ENCODE measurements at regions not wholly inside any gene's neighbourhood (a gene's known extent, or its start where the extent isn't known, plus 50 kb on each side); places are given as distances from the start of the nearest gene placed in this dataset.

DNA sequence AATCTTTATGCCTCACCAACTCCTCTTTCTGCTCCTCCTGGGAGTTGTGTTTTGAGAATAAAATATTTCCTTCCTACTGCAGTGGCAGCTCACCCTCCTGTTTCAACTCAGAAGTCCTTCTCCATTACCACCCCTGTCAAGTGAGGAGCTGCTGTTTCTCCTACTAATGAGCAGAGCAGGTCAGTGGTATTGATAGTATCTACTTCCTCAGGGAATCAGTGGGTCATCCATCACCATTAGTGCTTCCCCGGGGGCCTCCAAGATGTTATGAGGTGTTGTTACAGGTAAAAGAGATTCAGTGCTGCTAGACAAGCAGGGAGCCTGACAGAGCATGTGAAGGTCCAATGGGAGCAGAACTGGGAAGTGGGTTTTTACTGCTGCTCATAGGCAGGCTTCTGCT, 795.2 kb downstream of the REEP3 start:
- no peak for DNase-seq (ENCODE audit: low read depth, low spot score)
- Histone ChIP-seq H3K9ac (ENCODE audit: insufficient read length, low read depth) (no peak overlapping the region), H3K36me3 (ENCODE audit: insufficient read depth, insufficient read length, low read length) (no peaks in the 10 kb centered on the region), H3K4me1 (ENCODE audit: insufficient read depth, insufficient read length) (no peaks in the 10 kb centered on the region), H3K9me3 (ENCODE audit: insufficient read depth, low read length) (no peaks in the 10 kb centered on the region), H3K27me3 (ENCODE audit: insufficient read depth, insufficient read length) (no peaks in the 10 kb centered on the region), H3K4me3 (ENCODE audit: insufficient read length, low read depth) (no peak overlapping the region)
- TF ChIP-seq SUZ12 (IDR thresholded peaks at IDR 0.05; ENCODE audit: extremely low read depth, insufficient read depth, insufficient read length): no peak
- no peak for TF ChIP-seq YY1 (IDR thresholded peaks at IDR 0.05; ENCODE audit: insufficient read depth, insufficient read length)
- no peak for TF ChIP-seq ZNF274 (IDR thresholded peaks at IDR 0.05; ENCODE audit: low read depth, low read length)

DNA sequence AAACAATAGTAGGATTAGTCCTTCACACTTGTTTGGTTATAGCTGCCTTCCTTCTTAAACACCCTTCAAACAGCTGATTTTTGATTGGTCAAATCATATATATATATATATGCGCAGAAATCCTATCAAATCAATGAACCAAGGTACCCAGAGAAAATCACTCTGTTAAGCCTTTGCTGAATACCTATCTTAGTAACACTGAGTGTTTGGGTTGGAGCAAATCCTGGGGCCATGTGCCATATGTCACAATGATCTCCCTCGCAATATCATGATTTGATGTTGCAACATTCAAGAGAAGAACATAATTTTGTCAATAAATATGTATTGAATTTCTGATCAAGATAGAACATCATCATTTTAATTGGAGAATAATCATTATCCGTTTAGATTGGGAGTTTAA, 795.6 kb downstream of the REEP3 start:
- no peak for DNase-seq (ENCODE audit: low read depth, low spot score)
- no peak overlapping the region for H3K4me3 ChIP-seq (ENCODE audit: insufficient read length, low read depth)
- no peaks in the 10 kb centered on the region for H3K4me1 ChIP-seq (ENCODE audit: insufficient read depth, insufficient read length)
- H3K27me3 ChIP-seq (ENCODE audit: insufficient read depth, insufficient read length): no peaks in the 10 kb centered on the region
- TF ChIP-seq YY1 (IDR thresholded peaks at IDR 0.05; ENCODE audit: insufficient read depth, insufficient read length) (no peak), ZNF274 (IDR thresholded peaks at IDR 0.05; ENCODE audit: low read depth, low read length) (no peak), SUZ12 (IDR thresholded peaks at IDR 0.05; ENCODE audit: extremely low read depth, insufficient read depth, insufficient read length) (no peak)
- no peak overlapping the region for H3K9ac ChIP-seq (ENCODE audit: insufficient read length, low read depth)
- H3K36me3 ChIP-seq (ENCODE audit: insufficient read depth, insufficient read length, low read length): no peaks in the 10 kb centered on the region
- no peaks in the 10 kb centered on the region for H3K9me3 ChIP-seq (ENCODE audit: insufficient read depth, low read length)

DNA sequence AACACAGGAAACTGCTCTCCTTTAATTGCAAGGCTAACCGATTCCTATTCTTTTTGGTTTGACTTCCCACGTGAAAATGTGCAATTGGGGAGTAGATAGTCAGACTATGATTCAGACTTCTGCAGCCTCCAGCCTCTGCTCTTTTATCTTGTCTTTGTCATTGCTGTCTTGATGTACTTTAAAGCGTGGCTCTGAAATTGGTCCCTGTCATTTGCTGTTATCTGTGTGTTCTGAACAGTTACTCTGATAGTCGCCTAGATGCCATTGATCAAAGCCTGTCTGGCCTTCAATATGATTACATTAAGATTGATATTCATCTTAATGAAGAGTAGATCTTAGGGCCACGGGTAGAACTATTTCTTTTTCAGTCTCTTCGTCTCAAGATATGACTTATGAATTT, 799.2 kb downstream of the REEP3 start:
- no peak overlapping the region for H3K9ac ChIP-seq (ENCODE audit: insufficient read length, low read depth)
- no peaks in the 10 kb centered on the region for H3K9me3 ChIP-seq (ENCODE audit: insufficient read depth, low read length)
- no peak for DNase-seq (ENCODE audit: low read depth, low spot score)
- H3K4me3 ChIP-seq (ENCODE audit: insufficient read length, low read depth): no peak overlapping the region
- no peaks in the 10 kb centered on the region for H3K27me3 ChIP-seq (ENCODE audit: insufficient read depth, insufficient read length)
- TF ChIP-seq SUZ12 (IDR thresholded peaks at IDR 0.05; ENCODE audit: extremely low read depth, insufficient read depth, insufficient read length): no peak
- TF ChIP-seq YY1 (IDR thresholded peaks at IDR 0.05; ENCODE audit: insufficient read depth, insufficient read length): no peak
- TF ChIP-seq ZNF274 (IDR thresholded peaks at IDR 0.05; ENCODE audit: low read depth, low read length): no peak
- no peaks in the 10 kb centered on the region for H3K4me1 ChIP-seq (ENCODE audit: insufficient read depth, insufficient read length)
- no peaks in the 10 kb centered on the region for H3K36me3 ChIP-seq (ENCODE audit: insufficient read depth, insufficient read length, low read length)

DNA sequence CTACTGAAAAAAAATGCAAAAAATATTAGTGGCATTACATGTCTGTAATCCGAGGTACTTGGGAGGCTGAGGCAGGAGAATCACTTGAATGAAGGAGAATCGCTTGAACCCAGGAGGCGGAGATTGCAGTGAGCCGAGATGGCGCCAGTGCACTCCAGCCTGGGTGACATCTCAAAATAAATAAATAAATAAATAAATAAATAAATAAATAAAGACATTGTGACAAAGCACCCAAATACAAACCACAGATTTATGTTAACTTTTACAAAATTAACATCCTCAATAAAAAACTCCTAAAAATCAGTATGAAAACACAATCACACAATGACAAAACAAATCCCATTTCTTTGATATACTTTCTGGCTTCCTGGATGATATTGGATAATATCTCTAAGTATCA, 808.3 kb downstream of the REEP3 start:
- Histone ChIP-seq H3K27me3 (ENCODE audit: insufficient read depth, insufficient read length) (no peaks in the 10 kb centered on the region), H3K9me3 (ENCODE audit: insufficient read depth, low read length) (peaks cover 5% of the 10 kb centered on the region; the same call in 1 of the 2 replicates), H3K36me3 (ENCODE audit: insufficient read depth, insufficient read length, low read length) (no peaks in the 10 kb centered on the region), H3K4me1 (ENCODE audit: insufficient read depth, insufficient read length) (no peaks in the 10 kb centered on the region), H3K4me3 (ENCODE audit: insufficient read length, low read depth) (no peak overlapping the region), H3K9ac (ENCODE audit: insufficient read length, low read depth) (no peak overlapping the region)
- no peak for TF ChIP-seq SUZ12 (IDR thresholded peaks at IDR 0.05; ENCODE audit: extremely low read depth, insufficient read depth, insufficient read length)
- no peak for TF ChIP-seq ZNF274 (IDR thresholded peaks at IDR 0.05; ENCODE audit: low read depth, low read length)
- no peak for TF ChIP-seq YY1 (IDR thresholded peaks at IDR 0.05; ENCODE audit: insufficient read depth, insufficient read length)
- no peak for DNase-seq (ENCODE audit: low read depth, low spot score)

DNA sequence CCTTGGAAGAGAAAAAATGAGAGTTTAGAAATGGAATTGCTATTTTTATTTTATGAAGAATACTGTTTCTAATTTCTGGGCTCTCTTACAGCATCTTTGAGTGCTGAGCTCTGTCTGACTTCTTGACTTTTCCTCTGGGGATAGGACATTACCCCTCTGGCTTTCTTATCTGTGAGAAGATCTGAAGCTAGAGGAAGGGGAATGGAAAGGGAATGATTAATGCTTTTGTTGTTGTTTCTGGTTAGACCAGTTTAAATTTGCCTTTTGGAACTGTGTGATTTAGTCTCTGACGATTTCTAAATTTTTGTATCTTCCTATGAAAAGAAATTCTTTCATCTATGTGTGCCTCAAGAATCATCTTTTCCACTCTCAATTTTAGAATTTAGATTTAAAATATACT, 811.4 kb downstream of the REEP3 start:
- H3K4me1 ChIP-seq (ENCODE audit: insufficient read depth, insufficient read length): no peaks in the 10 kb centered on the region
- H3K9ac ChIP-seq (ENCODE audit: insufficient read length, low read depth): no peak overlapping the region
- TF ChIP-seq YY1 (IDR thresholded peaks at IDR 0.05; ENCODE audit: insufficient read depth, insufficient read length) (no peak), ZNF274 (IDR thresholded peaks at IDR 0.05; ENCODE audit: low read depth, low read length) (no peak), SUZ12 (IDR thresholded peaks at IDR 0.05; ENCODE audit: extremely low read depth, insufficient read depth, insufficient read length) (no peak)
- H3K4me3 ChIP-seq (ENCODE audit: insufficient read length, low read depth): no peak overlapping the region
- H3K27me3 ChIP-seq (ENCODE audit: insufficient read depth, insufficient read length): no peaks in the 10 kb centered on the region
- H3K9me3 ChIP-seq (ENCODE audit: insufficient read depth, low read length): no peaks in the 10 kb centered on the region
- no peaks in the 10 kb centered on the region for H3K36me3 ChIP-seq (ENCODE audit: insufficient read depth, insufficient read length, low read length)
- no peak for DNase-seq (ENCODE audit: low read depth, low spot score)

GRCh38 chr10:64334084-64334483, 812.9 kb downstream of the REEP3 start:
- H3K9ac ChIP-seq (ENCODE audit: insufficient read length, low read depth): no peak overlapping the region
- TF ChIP-seq YY1 (IDR thresholded peaks at IDR 0.05; ENCODE audit: insufficient read depth, insufficient read length) (no peak), ZNF274 (IDR thresholded peaks at IDR 0.05; ENCODE audit: low read depth, low read length) (no peak), SUZ12 (IDR thresholded peaks at IDR 0.05; ENCODE audit: extremely low read depth, insufficient read depth, insufficient read length) (no peak)
- no peaks in the 10 kb centered on the region for H3K4me1 ChIP-seq (ENCODE audit: insufficient read depth, insufficient read length)
- no peak for DNase-seq (ENCODE audit: low read depth, low spot score)
- no peaks in the 10 kb centered on the region for H3K36me3 ChIP-seq (ENCODE audit: insufficient read depth, insufficient read length, low read length)
- H3K27me3 ChIP-seq (ENCODE audit: insufficient read depth, insufficient read length): no peaks in the 10 kb centered on the region
- H3K4me3 ChIP-seq (ENCODE audit: insufficient read length, low read depth): no peak overlapping the region
- no peaks in the 10 kb centered on the region for H3K9me3 ChIP-seq (ENCODE audit: insufficient read depth, low read length)

DNA sequence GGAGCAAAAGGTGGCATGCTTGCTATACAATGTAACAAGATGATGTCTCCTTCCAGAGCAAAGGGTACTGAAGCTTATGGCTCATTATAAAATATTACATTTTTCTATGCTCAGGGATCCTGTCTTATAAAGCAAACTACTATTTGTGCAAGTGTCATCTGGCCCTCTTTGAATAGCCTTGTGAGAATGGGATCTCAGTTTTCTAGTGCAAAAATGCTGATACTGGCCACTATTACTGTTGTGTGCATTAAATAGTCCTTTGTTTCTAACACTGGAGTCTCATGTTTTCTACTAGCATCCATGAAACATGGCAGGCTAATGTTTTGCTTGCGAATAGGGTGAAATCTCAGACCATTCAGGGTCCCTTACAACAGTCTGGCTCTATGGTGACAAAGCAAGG, 823.0 kb downstream of the REEP3 start:
- H3K4me1 ChIP-seq (ENCODE audit: insufficient read depth, insufficient read length): no peaks in the 10 kb centered on the region
- DNase-seq (ENCODE audit: low read depth, low spot score): no peak
- H3K27me3 ChIP-seq (ENCODE audit: insufficient read depth, insufficient read length): no peaks in the 10 kb centered on the region
- no peaks in the 10 kb centered on the region for H3K36me3 ChIP-seq (ENCODE audit: insufficient read depth, insufficient read length, low read length)
- H3K9ac ChIP-seq (ENCODE audit: insufficient read length, low read depth): no peak overlapping the region
- no peak for TF ChIP-seq SUZ12 (IDR thresholded peaks at IDR 0.05; ENCODE audit: extremely low read depth, insufficient read depth, insufficient read length)
- no peak for TF ChIP-seq YY1 (IDR thresholded peaks at IDR 0.05; ENCODE audit: insufficient read depth, insufficient read length)
- TF ChIP-seq ZNF274 (IDR thresholded peaks at IDR 0.05; ENCODE audit: low read depth, low read length): no peak
- no peak overlapping the region for H3K4me3 ChIP-seq (ENCODE audit: insufficient read length, low read depth)
- H3K9me3 ChIP-seq (ENCODE audit: insufficient read depth, low read length): no peaks in the 10 kb centered on the region

DNA sequence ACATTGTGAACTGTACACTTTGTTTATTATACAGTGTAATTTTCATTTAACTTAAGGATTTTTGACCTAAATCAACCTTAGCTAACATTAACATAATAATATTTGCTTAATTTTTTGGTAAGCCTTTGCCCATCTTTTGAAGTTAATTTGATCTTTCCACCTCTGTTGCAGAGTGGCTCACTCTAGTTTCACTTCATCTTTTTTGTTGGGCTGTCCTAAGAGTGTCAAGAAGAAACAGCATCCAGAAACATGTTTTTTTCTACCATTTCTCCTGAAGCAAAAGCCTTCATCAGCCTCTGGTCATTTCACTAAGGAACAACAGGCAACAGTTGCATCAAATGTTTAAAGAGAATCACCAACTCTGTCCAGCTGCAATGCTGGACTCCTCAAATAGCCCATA, 824.7 kb downstream of the REEP3 start:
- Histone ChIP-seq H3K4me1 (ENCODE audit: insufficient read depth, insufficient read length) (no peaks in the 10 kb centered on the region), H3K9ac (ENCODE audit: insufficient read length, low read depth) (no peak overlapping the region), H3K4me3 (ENCODE audit: insufficient read length, low read depth) (no peak overlapping the region), H3K36me3 (ENCODE audit: insufficient read depth, insufficient read length, low read length) (no peaks in the 10 kb centered on the region), H3K9me3 (ENCODE audit: insufficient read depth, low read length) (no peaks in the 10 kb centered on the region), H3K27me3 (ENCODE audit: insufficient read depth, insufficient read length) (no peaks in the 10 kb centered on the region)
- no peak for DNase-seq (ENCODE audit: low read depth, low spot score)
- TF ChIP-seq ZNF274 (IDR thresholded peaks at IDR 0.05; ENCODE audit: low read depth, low read length) (no peak), SUZ12 (IDR thresholded peaks at IDR 0.05; ENCODE audit: extremely low read depth, insufficient read depth, insufficient read length) (no peak), YY1 (IDR thresholded peaks at IDR 0.05; ENCODE audit: insufficient read depth, insufficient read length) (no peak)

All from NT2/D1 (cell line).